ENCODE measurements at regions not wholly inside any gene's neighbourhood (a gene's known extent, or its start where the extent isn't known, plus 50 kb on each side); places are given as distances from the start of the nearest gene placed in this dataset.
A peak's percentile ranks its signal among the peaks of the same experiment; 100 is the strongest.

- Histone ChIP-seq H3K36me3 (ENCODE audit: control insufficient read depth in 2 of 3, insufficient read depth in 3 of 3, low read length in 3 of 3) (no peaks in the 10 kb centered on the region), H3K9me3 (ENCODE audit: control insufficient read depth in 2 of 3, insufficient read depth in 1 of 3, low read length in 3 of 3) (no peaks in the 10 kb centered on the region), H3K4me3 (ENCODE audit: low read length in 3 of 3) (no peak overlapping the region), H3K27ac (ENCODE audit: low read depth in 2 of 2, low read length in 2 of 2) (no peak overlapping the region), H3K4me1 (ENCODE audit: control insufficient read depth in 2 of 3, insufficient read depth in 2 of 3, low read depth in 1 of 3, low read length in 3 of 3) (no peaks in the 10 kb centered on the region), H3K27me3 (ENCODE audit: control insufficient read depth, insufficient read depth, low read length) (no peaks in the 10 kb centered on the region), H3K9ac (ENCODE audit: low read length in 3 of 3) (no peak overlapping the region)
- DNase-seq, result no peak
- intact Hi-C loops (cut with DNase I), result no loop called here
- TF ChIP-seq, protein P1, sequence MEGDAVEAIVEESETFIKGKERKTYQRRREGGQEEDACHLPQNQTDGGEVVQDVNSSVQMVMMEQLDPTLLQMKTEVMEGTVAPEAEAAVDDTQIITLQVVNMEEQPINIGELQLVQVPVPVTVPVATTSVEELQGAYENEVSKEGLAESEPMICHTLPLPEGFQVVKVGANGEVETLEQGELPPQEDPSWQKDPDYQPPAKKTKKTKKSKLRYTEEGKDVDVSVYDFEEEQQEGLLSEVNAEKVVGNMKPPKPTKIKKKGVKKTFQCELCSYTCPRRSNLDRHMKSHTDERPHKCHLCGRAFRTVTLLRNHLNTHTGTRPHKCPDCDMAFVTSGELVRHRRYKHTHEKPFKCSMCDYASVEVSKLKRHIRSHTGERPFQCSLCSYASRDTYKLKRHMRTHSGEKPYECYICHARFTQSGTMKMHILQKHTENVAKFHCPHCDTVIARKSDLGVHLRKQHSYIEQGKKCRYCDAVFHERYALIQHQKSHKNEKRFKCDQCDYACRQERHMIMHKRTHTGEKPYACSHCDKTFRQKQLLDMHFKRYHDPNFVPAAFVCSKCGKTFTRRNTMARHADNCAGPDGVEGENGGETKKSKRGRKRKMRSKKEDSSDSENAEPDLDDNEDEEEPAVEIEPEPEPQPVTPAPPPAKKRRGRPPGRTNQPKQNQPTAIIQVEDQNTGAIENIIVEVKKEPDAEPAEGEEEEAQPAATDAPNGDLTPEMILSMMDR (IDR thresholded peaks at IDR 0.05; ENCODE audit: borderline replicate concordance, extremely low read depth, insufficient read depth), result no peak
- FAIRE-seq, result no peak
Observed at GRCh38 chr14:43896044-43896443, 611.0 kb downstream of the FSCB start.

DNA sequence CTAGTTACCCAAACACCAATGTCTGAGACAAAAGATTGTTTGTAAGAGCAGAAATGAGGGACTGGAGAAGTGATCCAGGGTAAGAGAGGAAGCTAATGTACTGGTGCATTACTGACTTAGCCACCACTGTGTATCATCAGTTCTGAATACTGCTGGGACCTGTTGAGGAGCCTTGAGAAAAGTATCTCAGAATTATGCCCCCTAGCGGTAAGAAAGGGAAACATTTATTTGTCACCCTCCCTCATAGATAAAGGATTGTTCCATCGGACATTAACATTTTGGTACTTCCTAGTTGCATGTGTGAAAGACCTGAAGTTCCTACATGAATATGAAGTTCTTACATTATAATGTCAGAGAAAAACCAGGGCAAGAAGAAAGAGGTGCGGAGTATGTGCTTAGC, 612.5 kb downstream of the FSCB start:
- Histone ChIP-seq H3K36me3 (ENCODE audit: control insufficient read depth in 2 of 3, insufficient read depth in 3 of 3, low read length in 3 of 3) (no peaks in the 10 kb centered on the region), H3K27me3 (ENCODE audit: control insufficient read depth, insufficient read depth, low read length) (no peaks in the 10 kb centered on the region), H3K9me3 (ENCODE audit: control insufficient read depth in 2 of 3, insufficient read depth in 1 of 3, low read length in 3 of 3) (no peaks in the 10 kb centered on the region), H3K27ac (ENCODE audit: low read depth in 2 of 2, low read length in 2 of 2) (no peak overlapping the region), H3K4me3 (ENCODE audit: low read length in 3 of 3) (no peak overlapping the region), H3K9ac (ENCODE audit: low read length in 3 of 3) (no peak overlapping the region), H3K4me1 (ENCODE audit: control insufficient read depth in 2 of 3, insufficient read depth in 2 of 3, low read depth in 1 of 3, low read length in 3 of 3) (no peaks in the 10 kb centered on the region)
- TF ChIP-seq, protein P1 (IDR thresholded peaks at IDR 0.05; ENCODE audit: borderline replicate concordance, extremely low read depth, insufficient read depth), result peak; percentile 6
- no peak for DNase-seq
- intact Hi-C loops (cut with DNase I), result no loop called here
- no peak for FAIRE-seq

DNA sequence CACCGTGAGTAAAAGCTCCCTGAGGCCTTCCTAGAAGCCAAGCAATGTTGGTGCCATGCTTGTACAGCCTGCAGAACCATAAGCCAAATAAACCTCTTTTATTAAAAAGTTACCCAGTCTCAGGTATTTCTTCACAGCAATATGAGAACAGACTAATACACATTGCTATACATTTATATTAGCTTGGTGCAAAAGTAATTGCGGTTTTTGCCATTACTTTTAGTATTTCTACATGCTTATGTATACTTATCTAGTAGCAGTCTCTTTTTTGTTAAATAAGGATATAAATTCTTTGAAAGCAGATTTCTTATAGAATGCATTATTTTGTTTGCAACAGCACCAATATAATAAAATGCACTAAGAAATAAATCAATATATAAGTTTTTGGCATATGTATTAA, 619.6 kb downstream of the FSCB start:
- FAIRE-seq, result no peak
- DNase-seq, result no peak
- H3K27me3 ChIP-seq (ENCODE audit: control insufficient read depth, insufficient read depth, low read length), result no peaks in the 10 kb centered on the region
- H3K27ac ChIP-seq (ENCODE audit: low read depth in 2 of 2, low read length in 2 of 2), result no peak overlapping the region
- no peaks in the 10 kb centered on the region for H3K4me1 ChIP-seq (ENCODE audit: control insufficient read depth in 2 of 3, insufficient read depth in 2 of 3, low read depth in 1 of 3, low read length in 3 of 3)
- no peak overlapping the region for H3K4me3 ChIP-seq (ENCODE audit: low read length in 3 of 3)
- no peaks in the 10 kb centered on the region for H3K36me3 ChIP-seq (ENCODE audit: control insufficient read depth in 2 of 3, insufficient read depth in 3 of 3, low read length in 3 of 3)
- H3K9me3 ChIP-seq (ENCODE audit: control insufficient read depth in 2 of 3, insufficient read depth in 1 of 3, low read length in 3 of 3), result no peaks in the 10 kb centered on the region
- TF ChIP-seq, protein P1 (IDR thresholded peaks at IDR 0.05; ENCODE audit: borderline replicate concordance, extremely low read depth, insufficient read depth), result no peak
- no peak overlapping the region for H3K9ac ChIP-seq (ENCODE audit: low read length in 3 of 3)
- intact Hi-C loops (cut with DNase I), result no loop called here

DNA sequence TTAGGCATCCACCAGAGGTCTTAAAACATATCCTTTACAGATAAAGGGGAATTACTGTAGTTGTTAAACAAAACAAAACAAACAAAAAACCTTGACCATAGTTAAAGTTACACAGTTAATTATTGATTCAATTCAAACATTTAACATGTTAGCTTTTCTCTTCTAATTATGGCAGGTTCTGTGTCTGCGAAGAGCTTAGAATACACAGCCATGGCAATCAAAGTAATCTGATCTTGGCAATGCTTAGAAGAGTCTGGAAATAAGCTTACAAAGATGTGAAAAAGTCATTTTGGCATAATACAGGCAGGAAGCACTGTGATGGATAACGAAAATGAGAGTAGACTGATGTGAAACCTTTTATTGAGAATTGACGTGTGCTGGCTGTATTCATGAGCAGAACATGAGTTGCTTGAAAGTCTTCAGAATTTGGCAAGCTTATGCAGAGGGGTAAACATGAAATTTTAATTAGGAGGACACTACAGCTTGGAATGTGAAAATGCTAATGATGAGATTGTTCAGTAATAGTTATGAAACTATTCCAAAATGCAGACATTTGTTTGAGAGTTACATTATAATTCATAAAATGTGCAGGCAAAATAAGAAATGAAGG, 629.6 kb downstream of the FSCB start:
- H3K27ac ChIP-seq (ENCODE audit: low read depth in 2 of 2, low read length in 2 of 2), result no peak overlapping the region
- no peaks in the 10 kb centered on the region for H3K36me3 ChIP-seq (ENCODE audit: control insufficient read depth in 2 of 3, insufficient read depth in 3 of 3, low read length in 3 of 3)
- H3K9me3 ChIP-seq (ENCODE audit: control insufficient read depth in 2 of 3, insufficient read depth in 1 of 3, low read length in 3 of 3), result no peaks in the 10 kb centered on the region
- DNase-seq (no peak), FAIRE-seq (no peak)
- H3K27me3 ChIP-seq (ENCODE audit: control insufficient read depth, insufficient read depth, low read length), result no peaks in the 10 kb centered on the region
- intact Hi-C loops (cut with DNase I), result no loop called here
- TF ChIP-seq, protein P1 (IDR thresholded peaks at IDR 0.05; ENCODE audit: borderline replicate concordance, extremely low read depth, insufficient read depth), result no peak
- H3K4me3 ChIP-seq (ENCODE audit: low read length in 3 of 3), result no peak overlapping the region
- H3K4me1 ChIP-seq (ENCODE audit: control insufficient read depth in 2 of 3, insufficient read depth in 2 of 3, low read depth in 1 of 3, low read length in 3 of 3), result no peaks in the 10 kb centered on the region
- H3K9ac ChIP-seq (ENCODE audit: low read length in 3 of 3), result no peak overlapping the region

All from kidney (tissue), 13 donors.